ENCODE measurements at regions not wholly inside any gene's neighbourhood (a gene's known extent, or its start where the extent isn't known, plus 50 kb on each side); places are given as distances from the start of the nearest gene placed in this dataset.

- no peak for TF ChIP-seq ZSCAN30 (tag by site-specific recombination; IDR thresholded peaks at IDR 0.05)
- no peak for TF ChIP-seq ZNF645 (tag by site-specific recombination; IDR thresholded peaks at IDR 0.05)
- TF ChIP-seq KLF17 (tag by site-specific recombination; IDR thresholded peaks at IDR 0.05), result no peak
- no peak for TF ChIP-seq HOXA7 (CRISPR knock-in tag; IDR thresholded peaks at IDR 0.05; ENCODE audit: borderline replicate concordance)
These were observed 199.2 kb downstream of the MAFB start for GRCh38 chr20:40489886-40490285.

All from HEK293 (cell line).